Activated naive CD8-positive, alpha-beta T cell treated with anti-CD3 and anti-CD28 coated beads for 36 hours (primary cell): ENCODE measurements at regions not wholly inside any gene's neighbourhood (a gene's known extent, or its start where the extent isn't known, plus 50 kb on each side); places are given as distances from the start of the nearest gene placed in this dataset.

ENCODE experiments used
- DNase-seq: peaks from one replicate; pipeline ENCODE4 v3.0.0; 2021
- H3K27ac Mint-ChIP-seq: one replicate; pipeline ENCODE4 v1.8.0; 2022; ENCODE audit warnings: mild to moderate bottlenecking, moderate library complexity, mixed read lengths
- H3K27me3 Mint-ChIP-seq: one replicate; pipeline ENCODE4 v1.8.0; 2022; ENCODE audit warnings: mild to moderate bottlenecking, mixed read lengths
- H3K36me3 Mint-ChIP-seq: one replicate; pipeline ENCODE4 v1.8.0; 2021; ENCODE audit warnings: mild to moderate bottlenecking, mixed read lengths
- H3K4me1 Mint-ChIP-seq: one replicate; pipeline ENCODE4 v1.8.0; 2021; ENCODE audit warnings: mixed read lengths
- H3K4me3 Mint-ChIP-seq: one replicate; pipeline ENCODE4 v1.8.0; 2022; ENCODE audit warnings: mild to moderate bottlenecking, moderate library complexity, mixed read lengths
- H3K9me3 Mint-ChIP-seq: one replicate; pipeline ENCODE4 v1.8.0; 2022; ENCODE audit warnings: mixed read lengths

DNA sequence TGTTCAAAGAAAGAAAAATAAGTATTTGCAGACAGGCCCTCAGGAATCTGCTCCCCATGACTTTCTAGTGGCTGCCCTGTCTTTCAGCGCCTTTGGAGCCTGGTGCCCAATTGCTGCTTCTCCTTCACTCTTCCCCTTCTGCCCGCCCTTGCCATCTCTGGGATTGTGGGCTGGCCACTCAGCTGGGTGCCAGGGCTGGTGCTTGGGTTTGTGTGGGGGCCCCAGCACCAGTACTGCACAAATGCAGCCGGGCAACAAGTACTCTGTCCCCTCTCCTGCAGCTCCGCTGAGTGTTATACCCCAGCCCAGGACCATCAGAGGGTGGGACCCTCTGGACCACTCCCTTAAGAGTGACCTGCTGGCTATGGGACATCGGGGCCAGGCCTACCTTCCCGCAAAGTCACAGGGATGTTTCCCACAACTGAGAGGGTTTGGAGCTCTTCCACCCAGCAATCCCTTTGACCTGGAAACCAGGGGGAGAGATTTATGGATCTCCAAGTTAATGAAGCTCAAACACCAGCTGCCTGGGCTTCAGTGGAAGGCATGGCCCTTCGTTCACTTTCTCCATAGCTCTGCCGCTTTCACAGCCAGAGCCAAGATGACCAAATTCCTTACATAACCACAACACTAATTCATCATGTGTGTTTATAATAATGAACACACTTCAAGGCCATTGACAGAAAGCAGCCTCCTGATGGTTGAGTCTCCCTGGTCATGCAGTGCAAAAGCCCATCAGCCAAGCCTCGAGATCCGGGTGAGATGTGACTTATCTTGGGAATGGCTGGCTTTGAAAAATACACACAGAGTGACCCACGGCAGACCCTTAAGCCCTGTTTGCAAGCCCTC, 313.9 kb upstream of the ZNF32 start:
- Mint-ChIP-seq H3K27me3 (peaks cover 15% of the 10 kb centered on the region), H3K4me1 (peaks cover 6% of the 10 kb centered on the region), H3K27ac (no peak overlapping the region), H3K9me3 (no peaks in the 10 kb centered on the region), H3K4me3 (no peak overlapping the region), H3K36me3 (no peaks in the 10 kb centered on the region)
- DNase-seq, result no peak

DNA sequence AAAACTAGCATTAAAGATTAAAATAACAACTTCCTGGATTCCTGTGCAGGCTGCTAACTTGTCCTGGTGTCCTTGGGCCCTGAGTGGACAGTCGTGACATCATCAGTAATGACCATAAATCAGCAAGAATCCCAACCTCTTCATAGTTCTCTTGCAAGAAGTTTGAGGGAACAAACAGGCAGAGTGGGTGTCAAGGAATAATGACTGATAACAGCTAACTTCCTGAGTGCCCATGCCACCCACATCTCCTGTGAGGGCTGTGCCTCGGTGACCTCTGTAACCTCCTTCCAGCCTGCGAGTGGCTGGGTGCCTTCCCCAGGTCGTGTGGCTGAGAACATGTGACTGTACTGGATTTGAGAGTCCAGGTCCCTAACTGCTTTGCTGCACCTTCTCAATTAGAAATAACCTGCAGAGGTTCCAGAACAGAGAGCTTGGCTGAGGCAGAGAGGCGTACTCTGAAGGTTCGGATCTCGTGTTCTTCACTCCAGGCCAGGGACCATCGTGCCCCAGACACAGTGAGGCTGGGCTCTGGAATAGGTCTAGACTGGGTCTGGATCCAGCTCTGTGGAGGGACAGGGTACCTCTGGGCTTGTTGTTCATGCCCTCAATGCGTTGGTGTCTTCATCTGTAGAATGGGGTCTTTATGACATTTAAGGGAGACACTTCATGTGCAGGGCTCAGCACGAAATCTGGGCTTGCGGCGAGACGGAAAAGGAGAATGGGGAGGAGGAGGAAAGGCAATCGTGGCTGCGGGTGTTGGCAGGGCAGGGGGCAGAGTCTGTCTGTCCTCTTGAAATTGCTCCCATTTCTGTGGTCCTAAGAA, 313.1 kb upstream of the ZNF32 start:
- H3K9me3 Mint-ChIP-seq, result no peaks in the 10 kb centered on the region
- H3K27ac Mint-ChIP-seq, result no peak overlapping the region
- H3K4me3 Mint-ChIP-seq, result no peak overlapping the region
- peaks cover 15% of the 10 kb centered on the region for H3K27me3 Mint-ChIP-seq
- H3K4me1 Mint-ChIP-seq, result peaks cover 6% of the 10 kb centered on the region
- DNase-seq, result no peak
- no peaks in the 10 kb centered on the region for H3K36me3 Mint-ChIP-seq

GRCh38 chr10:43960981-43961380, 312.3 kb upstream of the ZNF32 start:
- Mint-ChIP-seq H3K4me1 (peaks cover 6% of the 10 kb centered on the region), H3K27me3 (peaks cover 15% of the 10 kb centered on the region), H3K27ac (no peak overlapping the region), H3K4me3 (no peak overlapping the region), H3K36me3 (no peaks in the 10 kb centered on the region), H3K9me3 (no peaks in the 10 kb centered on the region)
- no peak for DNase-seq

DNA sequence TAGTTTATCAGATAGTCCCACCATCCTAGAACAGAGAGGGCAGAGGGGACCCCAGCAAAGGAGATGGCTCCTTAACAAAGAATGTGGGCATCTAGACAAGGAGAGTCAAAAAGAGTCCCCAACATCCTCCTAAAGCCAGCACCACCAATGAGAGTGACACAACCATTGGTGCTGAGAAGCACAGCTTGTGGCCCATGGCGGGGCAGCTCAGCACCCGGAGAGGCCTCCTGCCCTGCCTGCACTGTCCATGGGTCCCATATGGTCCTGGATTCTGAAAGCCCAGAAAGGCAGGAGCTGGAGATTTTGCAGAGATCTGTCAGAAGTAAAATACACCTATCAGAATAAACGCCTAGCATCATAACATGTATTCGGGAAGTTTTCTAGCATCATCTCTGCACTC, 311.8 kb upstream of the ZNF32 start:
- Mint-ChIP-seq H3K9me3 (no peaks in the 10 kb centered on the region), H3K4me1 (peaks cover 5% of the 10 kb centered on the region)

GRCh38 chr10:43960135-43960415, 311.4 kb upstream of the ZNF32 start:
- no peaks in the 10 kb centered on the region for H3K36me3 Mint-ChIP-seq
- H3K4me1 Mint-ChIP-seq, result peaks cover 1% of the 10 kb centered on the region
- no peak overlapping the region for H3K27ac Mint-ChIP-seq
- peaks cover 11% of the 10 kb centered on the region for H3K27me3 Mint-ChIP-seq
- H3K9me3 Mint-ChIP-seq, result no peaks in the 10 kb centered on the region
- DNase-seq, result no peak
- no peak overlapping the region for H3K4me3 Mint-ChIP-seq

More for the DNA sequence above, 311.8 kb upstream of the ZNF32 start:
- Mint-ChIP-seq H3K36me3 (no peaks in the 10 kb centered on the region), H3K4me3 (no peak overlapping the region), H3K27me3 (peaks cover 15% of the 10 kb centered on the region), H3K27ac (no peak overlapping the region)
- no peak for DNase-seq

GRCh38 chr10:43959364-43960134, 310.9 kb upstream of the ZNF32 start:
- Mint-ChIP-seq H3K27ac (no peak overlapping the region), H3K27me3 (peaks cover 6% of the 10 kb centered on the region), H3K36me3 (no peaks in the 10 kb centered on the region), H3K4me1 (no peaks in the 10 kb centered on the region), H3K9me3 (no peaks in the 10 kb centered on the region), H3K4me3 (no peak overlapping the region)
- DNase-seq, result no peak

GRCh38 chr10:43958964-43959363, 310.3 kb upstream of the ZNF32 start:
- Mint-ChIP-seq H3K36me3 (no peaks in the 10 kb centered on the region), H3K9me3 (no peaks in the 10 kb centered on the region), H3K4me1 (no peaks in the 10 kb centered on the region), H3K4me3 (no peak overlapping the region), H3K27me3 (peaks cover 4% of the 10 kb centered on the region), H3K27ac (no peak overlapping the region)
- no peak for DNase-seq

DNA sequence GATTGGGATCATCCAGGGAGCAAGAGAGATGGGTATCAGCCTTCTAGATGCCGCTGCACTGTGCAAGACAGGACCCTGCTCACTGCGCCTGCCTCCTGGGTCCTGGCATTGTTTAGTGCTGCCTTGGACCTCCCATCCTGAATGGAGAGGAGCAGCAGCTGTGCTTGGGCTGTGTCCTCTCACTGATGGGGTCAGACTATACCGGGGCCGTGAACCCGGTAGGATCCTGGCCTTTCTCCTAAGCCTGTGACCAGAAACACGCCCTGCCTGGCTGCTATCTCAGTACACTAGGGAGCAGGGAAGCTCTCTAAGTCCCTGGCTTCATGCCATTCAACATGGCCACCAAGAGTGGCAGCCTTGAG, 309.4 kb upstream of the ZNF32 start:
- Mint-ChIP-seq H3K4me1 (no peaks in the 10 kb centered on the region), H3K27ac (no peak overlapping the region), H3K27me3 (peaks cover 4% of the 10 kb centered on the region), H3K9me3 (no peaks in the 10 kb centered on the region), H3K4me3 (no peak overlapping the region), H3K36me3 (no peaks in the 10 kb centered on the region)
- no peak for DNase-seq

DNA sequence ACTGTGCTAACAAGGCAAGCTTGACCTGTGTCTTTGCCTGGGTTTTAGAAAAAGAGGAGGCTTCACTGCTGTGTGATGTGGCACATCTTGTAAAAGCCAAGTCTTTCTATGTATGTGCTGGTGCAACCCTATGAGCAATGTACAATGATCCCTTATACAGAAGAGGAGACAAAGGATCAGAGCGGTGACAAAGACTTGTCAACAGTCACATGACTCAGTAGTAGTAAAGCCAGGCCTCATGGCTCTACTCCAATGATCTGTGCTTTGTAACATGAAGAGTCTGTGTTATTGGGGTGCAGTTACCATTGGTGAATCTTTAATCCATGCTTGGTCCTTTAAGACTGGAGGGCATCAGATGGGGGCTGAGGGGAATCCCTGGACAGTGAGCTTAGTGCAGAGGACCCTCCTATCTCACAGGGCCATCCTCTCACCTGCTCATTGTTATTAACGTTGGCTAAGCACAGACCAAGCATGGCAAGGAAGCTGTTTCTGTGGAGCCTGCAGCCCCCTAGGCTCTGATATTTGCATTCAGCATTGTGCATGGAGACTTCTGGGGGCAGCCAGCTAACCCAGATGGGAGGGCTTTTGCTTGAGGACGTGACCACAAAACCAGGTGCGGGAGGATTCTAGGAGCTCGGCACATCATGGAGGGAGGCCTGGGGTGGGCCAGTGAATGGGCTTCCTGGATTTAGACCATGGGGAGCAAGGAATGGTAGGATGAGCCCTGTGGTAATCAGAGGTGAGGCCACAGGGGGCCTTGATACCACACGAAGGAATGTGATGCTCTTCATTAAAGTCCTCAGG, 308.8 kb upstream of the ZNF32 start:
- Mint-ChIP-seq H3K4me3 (no peak overlapping the region), H3K36me3 (no peaks in the 10 kb centered on the region), H3K4me1 (no peaks in the 10 kb centered on the region), H3K27ac (no peak overlapping the region), H3K27me3 (peaks cover 7% of the 10 kb centered on the region), H3K9me3 (no peaks in the 10 kb centered on the region)
- no peak for DNase-seq

DNA sequence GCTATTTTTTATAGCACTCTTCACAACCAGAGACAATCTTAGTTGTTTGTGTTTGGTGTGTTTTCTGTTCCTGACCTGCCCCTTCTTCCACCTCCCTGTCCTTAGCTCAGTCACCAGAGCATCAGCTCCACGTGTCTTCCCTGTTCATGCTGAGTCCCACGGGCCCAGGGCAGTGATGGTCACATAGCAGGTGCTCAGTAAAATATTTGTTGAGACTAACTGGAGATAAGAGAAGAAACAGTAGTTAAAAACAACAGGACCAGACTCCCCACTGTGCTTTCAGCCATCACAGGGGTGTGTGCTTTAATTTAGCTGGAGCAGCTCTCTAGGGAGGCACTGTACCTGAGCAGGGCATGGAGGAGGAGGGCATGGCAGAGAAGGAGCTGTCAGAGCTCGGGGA, 307.3 kb upstream of the ZNF32 start:
- Mint-ChIP-seq H3K4me3 (no peak overlapping the region), H3K36me3 (no peaks in the 10 kb centered on the region), H3K27ac (no peak overlapping the region), H3K4me1 (no peaks in the 10 kb centered on the region), H3K27me3 (peaks cover 7% of the 10 kb centered on the region), H3K9me3 (peaks cover under 1% of the 10 kb centered on the region)
- no peak for DNase-seq

DNA sequence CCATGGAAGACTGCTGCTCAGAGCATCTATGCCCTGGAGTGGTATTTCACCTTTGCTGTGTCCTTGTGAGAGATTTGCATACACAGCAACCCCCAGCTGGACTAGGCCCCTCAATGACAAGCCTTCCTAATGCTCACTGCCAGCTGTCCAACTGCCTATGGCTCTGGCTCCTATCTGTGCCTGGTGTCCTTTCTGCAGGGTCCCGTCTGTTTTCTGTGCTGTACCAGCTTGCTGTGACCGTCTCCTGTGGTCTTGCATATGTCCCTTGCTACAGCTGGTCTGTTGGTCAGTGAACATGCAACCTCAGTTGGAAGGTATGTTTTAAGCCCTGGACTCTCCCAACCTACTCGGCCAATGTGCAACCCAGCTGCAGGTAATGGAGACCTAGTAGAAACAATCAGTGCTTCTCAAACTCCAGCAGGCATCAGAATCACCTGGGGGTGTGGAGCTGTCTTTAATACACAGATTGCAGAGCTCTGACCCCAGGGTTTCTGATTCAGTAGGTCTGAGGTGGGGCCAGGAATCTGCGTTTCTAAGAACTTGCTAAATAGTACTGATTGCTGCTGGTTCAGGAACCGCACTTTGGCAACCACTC, 306.4 kb upstream of the ZNF32 start:
- Mint-ChIP-seq H3K9me3 (peaks cover 7% of the 10 kb centered on the region), H3K4me3 (no peak overlapping the region), H3K27me3 (peaks cover 12% of the 10 kb centered on the region), H3K36me3 (no peaks in the 10 kb centered on the region), H3K27ac (no peak overlapping the region), H3K4me1 (no peaks in the 10 kb centered on the region)
- DNase-seq, result no peak

DNA sequence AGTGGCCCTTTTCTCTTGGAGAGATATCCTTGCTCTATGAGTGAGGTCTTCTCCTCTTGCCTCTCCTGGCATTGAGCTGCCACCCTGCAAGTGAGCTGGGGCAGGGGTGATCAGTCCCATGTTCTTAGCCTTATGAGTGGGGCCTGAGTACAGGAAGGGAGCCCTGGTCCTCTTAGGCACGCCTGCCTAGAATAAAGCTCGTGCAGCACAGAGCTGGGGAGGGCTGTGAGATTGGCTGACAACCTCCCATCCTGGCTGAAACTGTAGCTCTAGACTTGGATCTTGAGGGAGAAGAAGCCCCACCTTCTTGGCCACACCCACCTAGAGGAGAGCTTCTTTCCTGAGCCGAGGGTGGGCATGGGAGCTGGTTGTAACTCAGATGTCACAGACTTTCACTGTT, 305.0 kb upstream of the ZNF32 start:
- Mint-ChIP-seq H3K4me1 (no peaks in the 10 kb centered on the region), H3K4me3 (no peak overlapping the region), H3K36me3 (no peaks in the 10 kb centered on the region), H3K9me3 (peaks cover 7% of the 10 kb centered on the region), H3K27me3 (peaks cover 12% of the 10 kb centered on the region), H3K27ac (no peak overlapping the region)
- no peak for DNase-seq

DNA sequence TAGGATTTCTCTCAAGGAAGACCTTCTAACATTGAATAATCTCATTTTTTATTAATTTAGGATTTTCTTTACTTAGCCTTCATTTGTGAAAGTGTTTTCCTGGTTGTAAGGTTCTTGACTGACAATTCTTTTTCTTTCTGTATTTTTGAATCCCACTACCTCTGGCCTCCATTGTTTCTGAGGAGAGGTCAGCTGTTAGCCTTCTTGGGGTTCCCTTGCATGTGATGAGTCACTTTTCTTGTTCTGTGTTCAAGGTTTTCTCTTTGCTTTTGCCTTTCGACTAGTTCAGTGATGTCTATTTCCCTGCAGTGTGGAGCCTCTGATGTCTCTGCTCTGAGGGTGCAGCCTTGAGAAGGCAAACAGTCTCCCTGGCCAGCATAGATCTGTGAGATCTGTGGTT, 304.1 kb upstream of the ZNF32 start:
- peaks cover 8% of the 10 kb centered on the region for H3K9me3 Mint-ChIP-seq
- H3K4me3 Mint-ChIP-seq, result no peak overlapping the region
- no peaks in the 10 kb centered on the region for H3K4me1 Mint-ChIP-seq
- DNase-seq, result no peak
- H3K27me3 Mint-ChIP-seq, result peaks cover 12% of the 10 kb centered on the region
- no peak overlapping the region for H3K27ac Mint-ChIP-seq
- no peaks in the 10 kb centered on the region for H3K36me3 Mint-ChIP-seq

DNA sequence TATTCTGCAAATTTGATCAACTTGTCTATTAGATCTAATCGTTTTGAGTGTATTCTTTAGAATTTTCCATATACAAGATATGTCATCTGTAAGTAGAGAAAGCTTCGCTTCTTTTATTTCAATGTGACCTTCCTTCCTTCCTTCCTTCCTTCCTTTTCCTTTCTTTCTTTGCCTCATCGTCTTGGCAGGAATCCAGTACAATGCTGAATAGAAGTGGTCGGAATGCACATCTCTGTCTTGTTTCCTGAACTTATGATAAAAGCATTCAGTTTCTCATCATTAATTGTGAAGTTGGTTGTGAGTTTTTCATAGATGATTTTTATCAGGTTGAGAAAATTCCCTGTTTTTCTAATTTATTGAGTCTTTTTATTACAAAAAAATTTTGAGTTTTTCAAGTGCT, 300.7 kb upstream of the ZNF32 start:
- no peak overlapping the region for H3K4me3 Mint-ChIP-seq
- H3K9me3 Mint-ChIP-seq, result peaks cover 8% of the 10 kb centered on the region

More for the DNA sequence above, 300.7 kb upstream of the ZNF32 start:
- DNase-seq, result no peak
- no peaks in the 10 kb centered on the region for H3K4me1 Mint-ChIP-seq
- H3K27ac Mint-ChIP-seq, result no peak overlapping the region
- H3K27me3 Mint-ChIP-seq, result peaks cover 11% of the 10 kb centered on the region
- H3K36me3 Mint-ChIP-seq, result no peaks in the 10 kb centered on the region
